ENCODE measurements at regions not wholly inside any gene's neighbourhood (a gene's known extent, or its start where the extent isn't known, plus 50 kb on each side); places are given as distances from the start of the nearest gene placed in this dataset.

GRCh38 chr4:42816189-42816879 lies 76.2 kb upstream of the GRXCR1 start:
- intact Hi-C loops (cut with micrococcal nuclease), result no loop called here
- Histone ChIP-seq H3K36me3 (no peaks in the 10 kb centered on the region), H3K4me1 (peaks cover 8% of the 10 kb centered on the region), H3K4me3 (no peak overlapping the region), H3K27ac (replicated peaks) (no peak overlapping the region), H3K27me3 (ENCODE audit: low read depth) (no peaks in the 10 kb centered on the region), H3K9me3 (replicated peaks) (no peaks in the 10 kb centered on the region)
- TF ChIP-seq CTCF (IDR thresholded peaks at IDR 0.05; ENCODE audit: borderline replicate concordance), result no peak
- no peak for DNase-seq

- Histone ChIP-seq H3K4me1 (no peaks in the 10 kb centered on the region), H3K27me3 (ENCODE audit: low read depth) (peaks cover 7% of the 10 kb centered on the region), H3K4me3 (no peak overlapping the region), H3K9me3 (replicated peaks) (no peaks in the 10 kb centered on the region), H3K36me3 (no peaks in the 10 kb centered on the region), H3K27ac (replicated peaks) (no peak overlapping the region)
- no peak for DNase-seq
- intact Hi-C loops (cut with micrococcal nuclease), result no loop called here
- TF ChIP-seq CTCF (IDR thresholded peaks at IDR 0.05; ENCODE audit: borderline replicate concordance), result no peak
These were observed 83.0 kb upstream of the GRXCR1 start for GRCh38 chr4:42809419-42810084.

- intact Hi-C loops (cut with micrococcal nuclease), result no loop called here
- no peaks in the 10 kb centered on the region for H3K36me3 ChIP-seq
- no peaks in the 10 kb centered on the region for H3K4me1 ChIP-seq
- peaks cover 7% of the 10 kb centered on the region for H3K27me3 ChIP-seq (ENCODE audit: low read depth)
- no peak for DNase-seq
- H3K4me3 ChIP-seq, result no peak overlapping the region
- no peak overlapping the region for H3K27ac ChIP-seq (replicated peaks)
- TF ChIP-seq CTCF (IDR thresholded peaks at IDR 0.05; ENCODE audit: borderline replicate concordance), result no peak
- H3K9me3 ChIP-seq (replicated peaks), result peaks cover 29% of the 10 kb centered on the region
These were observed 86.1 kb upstream of the GRXCR1 start for GRCh38 chr4:42806303-42806835.

- no peak overlapping the region for H3K27ac ChIP-seq (replicated peaks)
- no peak for DNase-seq
- intact Hi-C loops (cut with micrococcal nuclease), result no loop called here
- peaks cover 8% of the 10 kb centered on the region for H3K9me3 ChIP-seq (replicated peaks)
- peaks cover 4% of the 10 kb centered on the region for H3K27me3 ChIP-seq (ENCODE audit: low read depth)
- no peaks in the 10 kb centered on the region for H3K4me1 ChIP-seq
- no peak overlapping the region for H3K4me3 ChIP-seq
- no peak for TF ChIP-seq CTCF (IDR thresholded peaks at IDR 0.05; ENCODE audit: borderline replicate concordance)
- H3K36me3 ChIP-seq, result no peaks in the 10 kb centered on the region
These were observed 103.4 kb upstream of the GRXCR1 start for GRCh38 chr4:42789041-42789567.

- intact Hi-C loops (cut with micrococcal nuclease), result no loop called here
- Histone ChIP-seq H3K9me3 (replicated peaks) (peaks cover 16% of the 10 kb centered on the region), H3K4me1 (no peaks in the 10 kb centered on the region), H3K27me3 (ENCODE audit: low read depth) (peaks cover 4% of the 10 kb centered on the region), H3K36me3 (no peaks in the 10 kb centered on the region), H3K27ac (replicated peaks) (no peak overlapping the region), H3K4me3 (no peak overlapping the region)
- TF ChIP-seq CTCF (IDR thresholded peaks at IDR 0.05; ENCODE audit: borderline replicate concordance), result no peak
- no peak for DNase-seq
These were observed 105.4 kb upstream of the GRXCR1 start for GRCh38 chr4:42787079-42787463.
